Ectodermal cell (in vitro differentiated cells): ENCODE measurements at regions not wholly inside any gene's neighbourhood (a gene's known extent, or its start where the extent isn't known, plus 50 kb on each side); places are given as distances from the start of the nearest gene placed in this dataset.

Experiments
- H3K27ac ChIP-seq: 2 replicates; pipeline ENCODE4 v1.7.0; 2013; ENCODE audit warnings: mild to moderate bottlenecking, low read depth, low read length; ENCODE audit not compliant: insufficient read depth, poor library complexity, severe bottlenecking
- H3K27me3 ChIP-seq: 2 replicates; pipeline ENCODE4 v1.7.0; 2013; ENCODE audit warnings: mild to moderate bottlenecking, low read length; ENCODE audit not compliant: insufficient read depth, control insufficient read depth, poor library complexity, severe bottlenecking
- H3K36me3 ChIP-seq: one replicate; pipeline ENCODE4 v1.7.0; 2013; ENCODE audit warnings: low read length; ENCODE audit not compliant: control insufficient read depth, insufficient read depth
- H3K4me1 ChIP-seq: one replicate; pipeline ENCODE4 v1.7.0; 2013; ENCODE audit warnings: low read length; ENCODE audit not compliant: control insufficient read depth, insufficient read depth
- H3K4me3 ChIP-seq: 2 replicates; pipeline ENCODE4 v1.7.0; 2013; ENCODE audit warnings: low read depth, low read length, control low read depth; ENCODE audit not compliant: insufficient read depth
- H3K9me3 ChIP-seq: 2 replicates; pipeline ENCODE4 v1.7.0; 2013; ENCODE audit warnings: mild to moderate bottlenecking, low read length, moderate library complexity; ENCODE audit not compliant: control insufficient read depth
- WGBS, 2 experiments: methylation state at CpG; one replicate each; pipeline ENCODE4 v1.1.7; 2013; ENCODE audit warnings: missing lambda C conversion rate in 2 of 2; 5-methylcytosine and 5-hydroxymethylcytosine counted together

DNA sequence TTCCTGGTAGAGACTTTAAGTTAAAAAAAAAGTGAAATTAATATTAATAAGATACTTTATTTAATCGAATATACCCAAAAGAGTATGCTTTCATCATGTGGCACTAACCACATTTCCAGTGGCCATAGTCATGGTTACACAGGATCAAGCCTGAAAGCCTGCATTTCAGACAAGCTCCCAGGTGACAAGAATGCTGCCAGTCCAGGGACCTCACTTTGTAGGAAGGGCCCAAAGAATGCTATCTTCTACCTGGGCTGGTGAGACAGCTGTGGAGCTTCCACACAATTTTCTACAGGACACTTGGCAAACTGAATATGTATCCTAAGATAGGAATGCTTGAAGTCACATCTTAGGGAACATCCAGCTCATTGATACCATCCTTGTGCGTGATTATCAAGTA, 203.8 kb downstream of the AUH start:
- 93 to 100% methylated on average over 2 of the region's 2 CpGs for WGBS, 2 experiments
- Histone ChIP-seq H3K4me3 (no peak overlapping the region), H3K27ac (no peak overlapping the region), H3K36me3 (no peaks in the 10 kb centered on the region), H3K9me3 (no peaks in the 10 kb centered on the region), H3K27me3 (no peaks in the 10 kb centered on the region), H3K4me1 (peaks cover 16% of the 10 kb centered on the region)

DNA sequence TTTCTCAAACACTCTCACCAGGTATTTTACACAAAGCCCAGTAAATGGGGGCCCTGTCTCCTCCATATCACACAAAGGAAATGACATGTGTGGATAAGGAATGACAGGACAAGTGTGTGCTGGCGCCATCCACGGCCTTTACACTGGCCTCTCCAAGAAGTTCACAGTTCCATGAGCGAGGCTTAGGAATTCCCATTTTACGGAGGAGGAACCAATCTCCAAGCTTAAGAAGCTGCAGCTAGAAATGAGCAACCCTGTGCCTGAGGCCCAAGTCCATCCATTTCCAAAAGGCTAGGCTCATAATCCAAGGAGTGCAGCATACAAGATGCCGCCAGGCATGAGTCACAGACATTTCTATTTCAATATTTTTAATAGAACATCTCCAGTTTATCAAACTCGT, 203.4 kb downstream of the AUH start:
- 76 to 79% methylated on average over 5 to 6 of the region's 6 CpGs for WGBS, 2 experiments
- no peak overlapping the region for H3K27ac ChIP-seq

DNA sequence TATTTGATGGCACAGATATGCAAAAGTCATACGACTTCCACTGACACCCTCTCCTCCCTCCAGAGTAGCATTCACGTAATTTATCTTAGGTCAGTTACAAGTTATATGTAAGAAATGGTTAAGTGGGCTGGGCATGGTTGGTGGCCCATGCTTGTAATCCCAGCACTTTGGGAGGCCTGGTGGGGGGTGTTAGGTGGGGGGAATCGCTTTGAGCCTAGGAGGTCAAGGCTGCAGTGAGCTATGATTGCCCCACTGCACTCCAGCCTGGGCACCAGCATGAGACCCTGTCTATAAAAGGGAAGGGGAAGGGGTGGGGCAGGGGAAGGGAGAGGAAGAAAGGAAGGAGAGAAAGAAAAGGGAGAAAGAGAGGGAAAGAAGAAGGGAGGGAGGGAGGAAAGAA, 202.8 kb downstream of the AUH start:
- Histone ChIP-seq H3K9me3 (no peaks in the 10 kb centered on the region), H3K27ac (no peak overlapping the region), H3K4me3 (no peak overlapping the region), H3K27me3 (no peaks in the 10 kb centered on the region), H3K36me3 (no peaks in the 10 kb centered on the region), H3K4me1 (peaks cover 19% of the 10 kb centered on the region)
- 80 to 96% methylated on average over 3 of the region's 3 CpGs for WGBS, 2 experiments

More for the DNA sequence above, 203.4 kb downstream of the AUH start:
- no peak overlapping the region for H3K4me3 ChIP-seq
- H3K27me3 ChIP-seq = no peaks in the 10 kb centered on the region
- H3K4me1 ChIP-seq = peaks cover 19% of the 10 kb centered on the region
- no peaks in the 10 kb centered on the region for H3K36me3 ChIP-seq
- no peaks in the 10 kb centered on the region for H3K9me3 ChIP-seq

DNA sequence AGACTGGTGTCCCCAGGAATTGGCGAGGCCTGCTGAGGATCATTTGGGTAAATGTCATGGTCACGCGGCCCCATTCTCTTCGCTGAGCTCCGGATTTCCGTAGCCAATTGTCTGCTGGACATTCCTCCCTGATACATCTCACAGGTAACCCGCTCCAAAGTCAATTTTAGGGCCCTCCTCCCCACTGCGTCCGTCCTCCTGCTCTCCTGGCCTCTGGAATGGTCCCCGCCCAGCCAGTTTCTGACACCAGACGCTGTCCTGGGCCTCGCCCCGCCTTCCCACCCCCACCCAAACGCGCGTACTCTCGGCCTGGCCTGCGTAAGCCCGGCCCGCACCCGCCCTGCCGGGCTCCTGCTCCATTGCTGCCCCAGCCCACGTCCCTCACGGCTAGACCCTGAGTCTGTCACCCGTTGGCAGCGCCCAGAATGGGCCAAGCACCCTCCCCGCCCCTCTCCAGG, 202.0 kb downstream of the AUH start:
- no peaks in the 10 kb centered on the region for H3K27me3 ChIP-seq
- WGBS, 2 experiments = 87 to 89% methylated on average over 27 of the region's 27 CpGs
- H3K9me3 ChIP-seq = no peaks in the 10 kb centered on the region
- H3K27ac ChIP-seq = no peak overlapping the region
- no peak overlapping the region for H3K4me3 ChIP-seq
- no peaks in the 10 kb centered on the region for H3K36me3 ChIP-seq
- H3K4me1 ChIP-seq = peaks cover 19% of the 10 kb centered on the region

DNA sequence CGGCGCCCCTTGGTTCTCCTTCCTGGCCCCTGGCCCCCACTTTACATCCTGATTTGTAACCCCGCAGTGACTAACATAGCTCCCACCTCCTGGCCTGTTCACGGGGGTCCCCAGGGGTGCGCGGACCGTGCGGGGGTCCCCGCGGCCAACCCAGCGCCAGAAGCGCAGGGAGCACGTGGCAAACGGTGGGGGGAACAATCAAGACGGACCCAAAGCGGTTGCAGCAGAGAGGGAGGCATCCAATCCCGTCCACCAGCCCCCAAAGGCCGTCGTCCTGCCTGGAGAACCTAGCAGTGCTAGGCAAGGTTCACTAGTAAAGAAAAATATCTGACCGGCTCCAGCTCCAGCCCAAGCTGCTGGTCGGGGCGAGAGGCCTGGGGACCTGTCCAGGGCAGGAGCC, 201.5 kb downstream of the AUH start:
- Histone ChIP-seq H3K4me1 (peaks cover 19% of the 10 kb centered on the region), H3K36me3 (no peaks in the 10 kb centered on the region), H3K4me3 (no peak overlapping the region), H3K27me3 (no peaks in the 10 kb centered on the region), H3K27ac (no peak overlapping the region), H3K9me3 (no peaks in the 10 kb centered on the region)
- 93 to 95% methylated on average over 20 to 22 of the region's 22 CpGs for WGBS, 2 experiments

DNA sequence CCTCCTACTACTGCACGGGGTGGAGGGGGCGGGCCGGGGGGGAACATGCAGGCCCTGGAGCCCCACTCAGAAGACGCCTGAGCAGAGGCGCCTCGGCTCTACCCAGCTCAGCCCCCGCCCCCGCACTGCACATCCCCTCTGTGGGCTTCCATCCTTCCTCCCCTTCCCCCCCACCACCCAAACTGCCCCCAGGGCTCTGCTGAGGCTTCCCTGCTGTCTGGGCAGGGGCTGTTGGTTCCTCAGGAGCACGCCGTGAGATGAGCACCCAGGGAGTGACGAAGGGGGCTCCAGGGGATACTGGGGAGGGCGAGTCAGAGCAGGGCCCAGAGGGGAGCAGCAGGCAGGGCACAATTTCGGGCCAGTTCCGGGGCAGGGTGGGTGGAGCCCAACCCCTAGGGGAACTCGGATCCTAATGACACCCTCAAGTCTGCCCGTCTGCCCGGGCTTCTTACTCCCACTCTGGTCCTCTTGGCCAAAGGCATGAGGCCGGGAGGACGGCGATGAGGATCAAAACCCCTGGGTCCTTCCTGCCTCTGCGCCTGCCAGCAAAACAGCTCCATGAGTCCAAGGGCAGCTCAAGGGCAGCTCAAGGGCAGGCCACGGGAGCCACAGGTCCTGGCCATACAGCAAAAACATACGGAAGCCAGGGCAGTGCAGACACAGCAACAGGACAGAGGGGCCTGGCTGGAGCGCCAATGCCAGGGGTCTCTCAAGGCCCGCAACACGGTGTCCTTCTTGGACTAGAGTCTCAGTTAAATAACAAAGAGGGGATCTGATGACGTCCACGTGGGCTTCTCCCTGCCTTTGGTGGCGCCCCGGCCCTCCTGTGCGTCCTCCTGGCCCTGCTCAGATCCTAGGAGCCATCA, 200.9 kb downstream of the AUH start:
- no peaks in the 10 kb centered on the region for H3K36me3 ChIP-seq
- no peak overlapping the region for H3K27ac ChIP-seq
- no peaks in the 10 kb centered on the region for H3K27me3 ChIP-seq
- H3K4me3 ChIP-seq = no peak overlapping the region
- no peaks in the 10 kb centered on the region for H3K9me3 ChIP-seq
- WGBS, 2 experiments = 90 to 91% methylated on average over 31 of the region's 31 CpGs
- H3K4me1 ChIP-seq = peaks cover 19% of the 10 kb centered on the region

DNA sequence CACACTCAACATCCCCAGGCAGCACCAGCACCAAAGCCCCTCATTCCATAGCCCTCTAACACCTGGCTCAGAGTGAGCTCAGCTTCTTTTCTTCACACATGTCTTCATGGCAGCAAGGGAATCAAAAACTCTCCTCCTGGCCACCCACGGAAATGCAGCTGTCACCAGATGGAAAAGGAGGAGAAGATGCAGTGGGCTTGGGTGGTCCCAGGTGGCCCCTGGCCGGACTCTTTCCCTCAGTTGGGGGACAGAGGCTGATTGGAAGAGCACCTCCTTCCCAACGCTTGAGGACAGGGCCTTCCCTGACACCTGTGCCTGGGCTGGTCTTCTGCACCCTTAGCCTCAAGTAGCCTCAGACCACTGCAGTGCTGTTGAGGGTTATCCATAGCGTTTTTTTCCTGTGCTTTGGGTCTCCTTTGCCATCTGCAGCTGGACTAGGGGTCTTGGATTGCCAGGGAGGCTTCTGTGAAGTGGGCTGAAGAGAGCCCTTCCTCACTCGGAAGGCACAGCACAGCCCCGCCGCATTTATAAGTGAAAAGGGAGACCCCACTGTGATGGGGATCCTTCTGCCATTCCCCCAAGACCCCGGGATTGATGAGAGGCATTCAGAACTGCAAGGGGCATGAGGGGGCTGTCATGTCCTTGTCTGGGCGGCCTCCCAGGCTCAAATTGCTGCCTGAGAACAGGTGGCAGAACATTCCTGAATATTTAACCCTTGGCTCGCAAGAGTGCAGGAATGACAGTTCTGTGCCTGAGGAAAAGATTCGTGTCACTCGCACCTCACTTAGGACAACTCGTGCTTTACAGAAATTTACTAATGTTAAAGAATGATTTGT, 200.0 kb downstream of the AUH start:
- H3K4me3 ChIP-seq = no peak overlapping the region
- H3K36me3 ChIP-seq = no peaks in the 10 kb centered on the region
- H3K4me1 ChIP-seq = peaks cover 19% of the 10 kb centered on the region
- no peak overlapping the region for H3K27ac ChIP-seq
- H3K27me3 ChIP-seq = no peaks in the 10 kb centered on the region
- 68 to 72% methylated on average over 13 of the region's 13 CpGs for WGBS, 2 experiments
- H3K9me3 ChIP-seq = no peaks in the 10 kb centered on the region

DNA sequence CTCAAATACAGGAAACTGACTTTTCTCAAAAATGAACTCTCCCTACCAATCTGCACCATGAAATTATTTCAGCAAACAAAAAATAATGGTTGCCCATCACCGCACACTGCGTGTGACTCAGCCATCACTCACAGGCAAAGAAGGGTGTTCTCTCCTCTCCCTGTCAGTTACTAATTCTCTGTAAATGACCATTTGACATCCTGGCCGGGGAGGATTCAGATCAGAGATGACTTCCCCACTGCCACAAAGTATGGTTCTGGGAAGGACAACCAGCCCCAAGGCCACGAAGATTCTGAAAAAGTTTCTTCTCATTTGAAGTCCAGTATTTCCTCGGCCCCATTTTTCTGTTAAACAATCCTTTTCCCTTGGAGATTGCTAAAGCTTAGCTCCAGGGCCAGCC, 199.4 kb downstream of the AUH start:
- WGBS, 2 experiments = 88 to 93% methylated on average over 5 of the region's 5 CpGs
- Histone ChIP-seq H3K4me1 (peaks cover 19% of the 10 kb centered on the region), H3K27ac (peak overlapping the region; percentile 6), H3K4me3 (no peak overlapping the region), H3K36me3 (no peaks in the 10 kb centered on the region), H3K27me3 (no peaks in the 10 kb centered on the region), H3K9me3 (no peaks in the 10 kb centered on the region)

DNA sequence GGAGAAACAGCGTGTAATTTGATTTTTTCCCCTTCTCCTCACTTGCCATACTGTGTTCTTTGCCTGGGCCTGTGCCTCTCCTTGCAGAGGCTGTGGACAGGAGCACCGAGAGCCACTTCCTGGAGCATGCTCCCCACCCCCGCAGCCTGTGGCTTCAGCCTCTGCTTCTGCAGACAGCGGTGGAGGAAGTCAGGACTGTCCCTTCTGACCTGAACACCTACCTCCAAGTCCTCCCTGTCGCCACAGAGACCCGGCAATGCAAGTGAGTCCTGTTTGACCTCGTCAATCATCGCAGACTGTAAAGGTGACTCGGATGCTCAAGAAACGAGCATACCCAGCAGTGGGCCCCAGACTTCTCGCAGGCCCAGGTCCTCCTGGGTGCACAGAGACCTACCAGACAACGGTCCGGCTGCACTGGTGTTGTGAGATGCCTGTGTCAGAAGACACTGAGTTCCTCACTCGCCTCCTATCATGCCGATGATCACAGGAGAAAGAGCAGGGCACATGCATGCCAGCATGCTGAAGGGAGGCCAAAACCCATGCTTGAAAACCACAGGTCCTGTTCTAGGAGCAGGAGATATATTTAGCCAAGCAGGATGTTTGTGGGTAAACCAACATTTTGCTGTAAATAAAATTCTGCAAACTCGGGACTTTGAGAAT, 198.8 kb downstream of the AUH start:
- H3K27ac ChIP-seq = no peak overlapping the region
- H3K27me3 ChIP-seq = no peaks in the 10 kb centered on the region
- peaks cover 19% of the 10 kb centered on the region for H3K4me1 ChIP-seq
- no peak overlapping the region for H3K4me3 ChIP-seq
- no peaks in the 10 kb centered on the region for H3K9me3 ChIP-seq
- WGBS, 2 experiments = 87 to 88% methylated on average over 16 of the region's 16 CpGs
- H3K36me3 ChIP-seq = no peaks in the 10 kb centered on the region

DNA sequence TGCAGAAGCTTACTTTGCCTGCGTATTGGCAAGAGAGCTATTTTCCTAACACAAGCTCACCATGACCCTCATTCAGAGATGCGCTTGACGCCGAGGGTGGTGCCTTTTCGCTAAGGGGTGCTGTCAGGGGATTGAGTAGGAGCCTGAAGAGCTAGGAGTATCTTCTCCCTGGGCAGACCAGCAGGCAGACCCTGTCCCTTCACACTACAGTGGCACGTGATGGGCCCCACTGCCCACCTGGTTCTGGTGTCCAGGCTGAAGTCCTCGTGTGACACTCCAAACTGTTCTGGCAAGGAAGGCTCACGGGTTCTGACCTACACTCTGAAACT, 198.3 kb downstream of the AUH start:
- H3K36me3 ChIP-seq = no peaks in the 10 kb centered on the region
- H3K27ac ChIP-seq = no peak overlapping the region
- H3K9me3 ChIP-seq = no peaks in the 10 kb centered on the region
- no peaks in the 10 kb centered on the region for H3K27me3 ChIP-seq
- WGBS, 2 experiments = 94 to 95% methylated on average over 8 of the region's 8 CpGs
- no peak overlapping the region for H3K4me3 ChIP-seq
- H3K4me1 ChIP-seq = peaks cover 19% of the 10 kb centered on the region
